ENCODE measurements at regions not wholly inside any gene's neighbourhood (a gene's known extent, or its start where the extent isn't known, plus 50 kb on each side); places are given as distances from the start of the nearest gene placed in this dataset.

DNA sequence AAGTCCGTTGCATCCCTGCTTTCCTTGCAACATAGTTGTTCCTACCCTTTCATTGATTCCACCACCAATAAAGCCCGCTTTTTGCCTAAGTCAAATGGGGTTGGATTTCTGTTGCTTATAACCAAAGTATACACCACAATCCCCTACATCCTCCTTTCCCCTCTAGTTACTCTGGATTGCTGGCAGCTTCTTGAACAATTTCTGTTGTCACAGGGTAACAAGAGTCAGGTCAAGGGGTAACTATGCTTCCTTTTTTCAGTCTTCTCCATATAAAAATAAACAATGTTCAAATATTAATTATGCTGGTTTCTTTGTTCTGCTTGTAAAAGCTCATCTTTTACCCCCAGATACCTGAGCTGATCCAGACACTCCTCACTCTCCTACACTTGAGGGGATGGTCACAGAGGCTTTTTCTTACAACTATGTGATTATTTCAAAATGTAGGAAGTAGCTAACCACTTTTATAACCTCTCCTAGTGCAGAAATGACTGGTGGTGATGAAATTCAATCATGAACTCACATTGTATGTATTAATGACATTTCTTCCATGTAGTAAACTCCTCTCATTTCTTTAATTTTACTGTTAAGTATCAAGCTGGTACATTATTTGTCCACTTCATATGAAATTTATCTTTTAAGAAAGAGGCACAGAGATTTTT is 136.5 kb downstream of the SNX18 start:
- ATAC-seq = no peak
- intact Hi-C loops (cut with DNase I; ENCODE audit: low total_unique reads) = loop anchor here (5.0 kb wide), 1 partner anchor 48 kb away; no protein-coding TSS in a partner anchor
- H3K9me3 ChIP-seq = no peaks in the 10 kb centered on the region
- no peak for DNase-seq
- no peaks in the 10 kb centered on the region for H3K27me3 ChIP-seq
- H3K4me3 ChIP-seq = no peak overlapping the region
- TF ChIP-seq, protein P1, sequence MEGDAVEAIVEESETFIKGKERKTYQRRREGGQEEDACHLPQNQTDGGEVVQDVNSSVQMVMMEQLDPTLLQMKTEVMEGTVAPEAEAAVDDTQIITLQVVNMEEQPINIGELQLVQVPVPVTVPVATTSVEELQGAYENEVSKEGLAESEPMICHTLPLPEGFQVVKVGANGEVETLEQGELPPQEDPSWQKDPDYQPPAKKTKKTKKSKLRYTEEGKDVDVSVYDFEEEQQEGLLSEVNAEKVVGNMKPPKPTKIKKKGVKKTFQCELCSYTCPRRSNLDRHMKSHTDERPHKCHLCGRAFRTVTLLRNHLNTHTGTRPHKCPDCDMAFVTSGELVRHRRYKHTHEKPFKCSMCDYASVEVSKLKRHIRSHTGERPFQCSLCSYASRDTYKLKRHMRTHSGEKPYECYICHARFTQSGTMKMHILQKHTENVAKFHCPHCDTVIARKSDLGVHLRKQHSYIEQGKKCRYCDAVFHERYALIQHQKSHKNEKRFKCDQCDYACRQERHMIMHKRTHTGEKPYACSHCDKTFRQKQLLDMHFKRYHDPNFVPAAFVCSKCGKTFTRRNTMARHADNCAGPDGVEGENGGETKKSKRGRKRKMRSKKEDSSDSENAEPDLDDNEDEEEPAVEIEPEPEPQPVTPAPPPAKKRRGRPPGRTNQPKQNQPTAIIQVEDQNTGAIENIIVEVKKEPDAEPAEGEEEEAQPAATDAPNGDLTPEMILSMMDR (IDR thresholded peaks at IDR 0.05 in 4 of 5, conservative IDR thresholded peaks at IDR 0.05 in 1 of 5) = no peak
- TF ChIP-seq POLR2A (IDR thresholded peaks at IDR 0.05) = no peak
- no peak overlapping the region for H3K27ac ChIP-seq
- H3K36me3 ChIP-seq = no peaks in the 10 kb centered on the region
- H3K4me1 ChIP-seq = peaks cover 0 to 5% of the 10 kb centered on the region in 2 donors
- in situ Hi-C loops (cut with MboI; ENCODE audit: low sequenced_read_pairs in 4 of 4) = no loop called here

DNA sequence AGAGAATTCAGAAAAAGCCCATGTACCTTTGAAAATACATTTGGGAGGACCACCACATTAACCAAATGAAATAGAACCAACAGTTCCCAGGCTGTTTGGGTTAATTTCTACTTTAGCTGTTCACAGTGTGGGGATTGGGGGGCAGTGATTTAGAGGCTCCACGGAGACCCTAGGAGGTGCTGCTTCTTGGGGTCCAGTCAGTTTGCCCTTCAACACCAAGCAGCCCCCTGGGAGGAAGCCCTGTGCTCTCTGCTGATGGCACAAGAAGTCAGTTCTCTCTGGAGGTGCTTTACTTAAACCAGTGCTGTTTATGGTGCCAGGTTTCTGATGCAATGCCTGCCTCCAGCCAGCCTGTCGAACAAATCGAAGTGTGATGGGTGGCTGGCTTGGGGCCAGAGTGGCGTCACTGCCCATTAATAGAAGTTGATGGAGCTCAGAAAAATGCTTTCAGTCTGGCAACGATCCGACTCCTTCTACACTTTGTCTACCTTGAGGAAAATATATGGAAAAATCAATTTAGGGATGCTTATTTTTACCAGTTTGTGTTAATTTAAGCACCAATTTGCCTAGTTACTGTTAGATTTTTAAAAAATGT is 134.0 kb downstream of the SNX18 start:
- H3K27ac ChIP-seq = no peak overlapping the region
- TF ChIP-seq POLR2A (IDR thresholded peaks at IDR 0.05) = no peak
- TF ChIP-seq, protein P1 (IDR thresholded peaks at IDR 0.05 in 4 of 5, conservative IDR thresholded peaks at IDR 0.05 in 1 of 5) = no peak
- H3K4me3 ChIP-seq = no peak overlapping the region
- H3K4me1 ChIP-seq = peaks cover 5 to 6% of the 10 kb centered on the region in 2 donors
- in situ Hi-C loops (cut with MboI; ENCODE audit: low sequenced_read_pairs in 4 of 4) (no loop called here), intact Hi-C loops (cut with DNase I; ENCODE audit: low total_unique reads) (loop anchor here (5.0 kb wide), 1 partner anchor 51 kb away; no protein-coding TSS in a partner anchor)
- ATAC-seq (peak in 1 of 2 donors; percentile 31), DNase-seq (peak in 1 of 2 donors; percentile 38)
- no peaks in the 10 kb centered on the region for H3K9me3 ChIP-seq
- H3K36me3 ChIP-seq = no peaks in the 10 kb centered on the region
- H3K27me3 ChIP-seq = no peaks in the 10 kb centered on the region

DNA sequence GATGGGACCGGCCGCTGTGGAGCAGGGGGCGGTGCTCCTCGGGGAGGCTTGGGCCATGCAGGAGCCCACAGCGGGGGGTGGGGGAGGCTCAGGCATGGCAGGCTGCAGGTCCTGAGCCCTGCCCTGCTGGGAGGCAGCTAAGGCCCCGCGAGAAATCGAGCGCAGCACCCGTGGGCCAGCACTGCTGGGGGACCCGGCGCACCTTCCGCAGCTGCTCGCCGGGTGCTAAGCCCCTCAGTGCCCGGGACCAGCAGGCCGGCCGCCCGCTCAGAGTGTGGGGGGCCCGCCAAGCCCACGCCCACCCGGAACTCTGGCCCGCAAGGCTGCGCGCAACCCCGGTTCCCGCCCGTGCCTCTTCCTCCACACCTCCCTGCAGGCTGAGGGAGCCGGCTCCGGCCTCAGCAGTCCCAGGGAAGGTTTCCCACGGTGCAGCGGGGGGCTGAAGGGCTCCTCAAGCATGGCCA is 131.5 kb downstream of the SNX18 start:
- intact Hi-C loops (cut with DNase I; ENCODE audit: low total_unique reads) = no loop called here
- no peaks in the 10 kb centered on the region for H3K27me3 ChIP-seq
- peaks cover 0 to 8% of the 10 kb centered on the region in 2 donors for H3K4me1 ChIP-seq
- in situ Hi-C loops (cut with MboI; ENCODE audit: low sequenced_read_pairs in 4 of 4) = no loop called here
- ATAC-seq = no peak
- H3K27ac ChIP-seq = no peak overlapping the region
- no peak overlapping the region for H3K4me3 ChIP-seq
- no peaks in the 10 kb centered on the region for H3K9me3 ChIP-seq
- H3K36me3 ChIP-seq = no peaks in the 10 kb centered on the region
- no peak for TF ChIP-seq POLR2A (IDR thresholded peaks at IDR 0.05)
- TF ChIP-seq, protein P1 (IDR thresholded peaks at IDR 0.05 in 4 of 5, conservative IDR thresholded peaks at IDR 0.05 in 1 of 5) = no peak
- DNase-seq = no peak

DNA sequence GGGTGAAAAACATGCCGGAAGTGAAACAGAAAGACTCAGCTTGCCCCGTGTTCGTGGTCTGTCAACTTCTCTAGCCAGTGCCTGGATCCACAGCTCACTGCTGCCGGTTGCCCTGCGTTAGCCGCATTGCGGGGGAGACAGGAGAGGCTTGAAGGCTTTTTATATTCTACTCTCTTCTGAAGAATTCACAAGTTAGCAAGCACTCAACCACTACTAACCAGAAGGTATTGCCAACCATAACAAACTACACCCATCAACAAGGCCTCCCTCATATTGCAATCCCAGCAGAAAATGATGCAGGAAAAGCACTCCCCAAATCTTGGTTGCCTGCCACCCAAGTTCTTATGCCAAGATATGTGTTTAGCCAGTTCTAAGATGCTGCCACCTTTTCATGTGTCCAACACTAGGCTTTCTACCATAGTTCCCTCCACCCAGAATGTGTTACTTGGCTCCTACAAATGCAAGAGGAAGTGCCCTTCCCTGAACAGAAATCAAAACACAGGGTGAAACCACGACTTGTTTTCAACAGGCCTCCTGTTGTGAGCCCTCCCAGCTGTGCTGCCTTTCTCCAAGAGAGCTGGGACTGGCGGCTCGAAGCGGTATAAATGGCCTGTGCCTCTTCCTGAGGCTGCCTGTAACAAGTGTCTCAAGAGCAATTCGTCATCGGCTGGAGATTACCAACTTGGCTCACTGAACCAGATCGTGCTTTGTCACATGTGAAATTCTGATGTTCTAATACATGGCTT is 129.0 kb downstream of the SNX18 start:
- DNase-seq = peak; percentile 55 to 73
- H3K9me3 ChIP-seq = no peaks in the 10 kb centered on the region
- ATAC-seq = peak; percentile 82 to 83
- peak overlapping the region; percentile 45 to 71 (median 68) for H3K27ac ChIP-seq
- peaks cover 0 to 8% of the 10 kb centered on the region in 2 donors for H3K4me1 ChIP-seq
- TF ChIP-seq POLR2A (IDR thresholded peaks at IDR 0.05) = peak in 1 of 2 donors; percentile 25
- TF ChIP-seq, protein P1 (IDR thresholded peaks at IDR 0.05 in 4 of 5, conservative IDR thresholded peaks at IDR 0.05 in 1 of 5) = no peak
- no peaks in the 10 kb centered on the region for H3K27me3 ChIP-seq
- peak overlapping the region in 3 of 4 donors; percentile 2 to 7 (median 7) for H3K4me3 ChIP-seq
- no peaks in the 10 kb centered on the region for H3K36me3 ChIP-seq
- intact Hi-C loops (cut with DNase I; ENCODE audit: low total_unique reads) = no loop called here
- in situ Hi-C loops (cut with MboI; ENCODE audit: low sequenced_read_pairs in 4 of 4) = no loop called here
